Left renal pelvis (tissue), 4 donors: ENCODE measurements at regions not wholly inside any gene's neighbourhood (a gene's known extent, or its start where the extent isn't known, plus 50 kb on each side); places are given as distances from the start of the nearest gene placed in this dataset.
A peak's percentile ranks its signal among the peaks of the same experiment; 100 is the strongest.
"Not testable (repeated sequence)": the region's sequence is repeated elsewhere in the genome, so short reads cannot be mapped to it uniquely, and the experiment has no call there.

Source experiments
- DNase-seq, 4 donors: peaks; one replicate each; pipeline ENCODE4 v3.0.0-alpha.2; 2013; ENCODE audit warnings: low read depth in 4 of 4, low spot score in 3 of 4

DNA sequence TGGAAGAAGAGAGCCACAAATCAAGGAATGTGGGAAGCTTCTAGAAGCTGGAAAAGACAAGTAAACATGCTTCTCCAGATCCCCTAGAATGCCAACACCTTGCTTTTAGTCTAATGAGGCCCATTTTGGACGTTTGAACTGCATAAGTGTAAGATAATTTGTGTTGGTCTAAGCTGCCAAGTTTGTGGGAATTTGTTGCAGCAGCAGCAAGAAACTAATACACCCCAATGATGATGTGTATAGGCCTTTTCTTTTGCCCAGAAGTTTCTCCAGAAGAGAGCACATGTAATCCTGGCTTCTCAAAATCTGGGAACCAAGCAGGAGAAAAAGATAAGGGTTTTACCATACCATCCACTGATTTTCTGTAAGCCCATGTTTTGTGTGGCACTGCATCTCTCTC is 96.1 kb upstream of the DPT start:
- DNase-seq, result no peak

DNA sequence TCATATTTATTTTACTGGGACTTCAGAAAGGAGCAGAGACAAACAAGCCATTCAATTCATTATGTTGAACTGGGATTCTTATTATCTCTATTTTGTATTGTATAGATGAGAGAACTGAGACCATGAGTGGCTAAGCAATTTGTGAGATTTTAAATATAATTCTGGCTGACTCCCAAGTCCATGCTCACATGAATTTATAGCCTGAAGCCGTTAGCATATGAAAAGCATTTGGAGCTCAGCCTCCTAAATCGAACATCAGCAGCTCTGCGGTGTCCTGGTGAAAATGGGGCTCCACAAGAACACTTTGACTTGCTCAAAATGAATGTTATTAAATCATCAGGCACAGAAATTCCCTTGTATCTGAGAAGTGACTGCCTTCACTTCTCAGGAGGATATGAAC is 96.8 kb upstream of the DPT start:
- no peak for DNase-seq

DNA sequence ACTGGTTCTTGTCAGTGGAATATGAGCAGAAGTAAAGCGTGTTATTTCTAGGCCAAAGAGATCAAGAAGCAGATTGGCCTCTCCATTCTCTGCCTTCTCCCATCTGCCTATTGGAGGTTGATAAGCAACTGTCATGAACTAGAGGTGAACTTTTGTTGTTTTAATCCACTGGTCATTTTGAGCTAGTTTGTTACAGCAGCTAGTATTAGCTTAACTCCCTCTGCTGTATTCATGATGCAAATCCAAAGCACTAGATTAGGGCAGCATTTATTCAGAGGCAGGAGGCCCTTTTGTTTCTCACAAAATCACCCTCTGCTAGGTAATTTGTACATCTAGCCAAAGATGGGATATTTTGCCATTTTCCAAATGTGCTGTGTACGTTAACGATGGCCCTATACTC is 97.3 kb upstream of the DPT start:
- DNase-seq, result no peak

DNA sequence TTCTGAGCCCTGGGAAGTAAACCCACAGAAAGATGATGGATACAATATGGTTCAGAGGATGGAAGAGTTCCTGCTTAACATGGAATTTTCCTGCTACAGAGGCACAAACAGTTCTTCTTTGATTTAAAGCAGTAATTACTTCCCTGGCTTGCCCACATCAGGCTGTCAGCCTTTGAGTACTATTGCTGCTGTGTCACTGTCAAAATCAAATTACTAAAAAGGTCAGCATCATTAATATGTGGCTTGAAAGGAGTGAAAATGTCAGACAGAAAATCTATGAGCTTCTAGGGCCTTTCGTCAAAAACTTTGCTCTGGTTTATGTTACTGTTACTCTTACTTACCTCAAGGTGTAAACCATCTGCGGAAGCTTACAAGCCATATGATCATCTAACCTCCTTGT is 98.6 kb upstream of the DPT start:
- no peak for DNase-seq

DNA sequence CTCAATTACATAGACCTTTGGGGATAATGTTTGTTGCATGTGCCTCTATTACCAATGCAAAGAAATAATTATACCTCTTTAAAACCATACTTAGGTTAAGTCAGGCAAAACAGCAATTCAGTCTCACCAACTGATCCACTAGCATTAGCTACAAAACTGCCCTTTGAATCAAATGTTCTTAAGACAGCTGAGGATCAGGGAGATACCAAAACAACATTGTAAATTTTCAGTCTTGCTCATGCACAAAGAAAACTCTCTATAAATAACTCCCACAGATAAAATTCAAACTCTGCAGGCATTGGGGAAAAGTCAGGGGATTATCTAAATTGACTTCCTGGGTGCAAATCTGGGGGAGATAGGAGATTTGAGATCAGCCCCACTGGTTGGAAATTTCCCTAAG is 100.9 kb upstream of the DPT start:
- DNase-seq, result no peak

DNA sequence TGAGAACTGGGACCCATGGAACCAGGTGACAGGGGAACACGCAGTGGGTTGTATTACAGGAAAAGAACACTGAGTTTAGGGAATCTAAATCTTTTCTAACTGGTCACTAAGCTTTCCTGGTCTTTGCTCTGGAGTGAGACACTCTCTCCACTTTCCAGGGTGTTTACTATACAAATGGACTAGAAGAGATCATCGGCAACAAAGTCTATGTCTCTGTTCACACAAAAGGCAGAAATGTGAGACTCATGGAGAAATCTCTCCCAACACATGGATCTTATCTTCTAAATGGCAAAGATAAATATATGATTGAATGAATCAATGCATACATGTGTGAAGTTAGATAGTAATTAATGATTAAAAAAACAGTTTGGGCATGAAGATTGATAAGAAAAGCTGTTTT is 101.6 kb upstream of the DPT start:
- no peak for DNase-seq

DNA sequence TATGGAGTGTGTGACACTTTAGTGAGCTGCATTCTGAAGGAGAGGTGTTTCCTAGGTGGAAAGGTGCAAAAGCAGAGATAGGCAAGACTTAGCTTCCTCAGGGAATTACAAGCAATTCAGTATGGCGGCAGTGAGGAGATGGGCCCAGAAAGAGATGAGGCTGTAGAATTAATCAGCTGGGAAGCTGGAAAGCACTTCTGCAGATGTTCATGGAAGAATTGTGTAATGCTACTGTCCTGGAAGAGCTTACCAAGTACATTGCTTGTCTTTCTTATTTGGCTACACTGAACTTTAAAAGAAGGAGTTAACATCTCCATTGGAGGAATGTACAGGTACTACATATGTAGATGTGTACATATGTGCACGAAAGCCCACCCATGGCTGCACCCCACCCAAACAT is 103.7 kb upstream of the DPT start:
- no peak for DNase-seq

DNA sequence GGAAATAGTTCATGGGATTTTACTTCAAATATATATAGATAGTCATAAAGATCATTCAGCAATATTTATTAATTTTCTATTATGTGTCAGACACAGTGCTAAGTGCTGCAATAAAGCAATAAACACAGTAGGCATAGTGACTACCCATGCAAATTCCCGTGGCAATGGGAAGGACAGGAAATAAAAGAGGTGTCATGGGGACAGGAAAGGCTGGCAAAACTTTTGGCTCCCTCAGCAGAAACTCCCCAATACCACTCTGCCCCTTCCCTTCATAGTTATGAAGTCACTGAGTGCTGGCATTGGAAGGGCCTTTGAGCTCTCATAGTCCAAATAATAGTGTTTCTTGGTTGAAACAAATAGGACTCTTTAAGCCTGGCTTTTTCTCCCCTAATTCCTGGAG is 104.4 kb upstream of the DPT start:
- no peak for DNase-seq

DNA sequence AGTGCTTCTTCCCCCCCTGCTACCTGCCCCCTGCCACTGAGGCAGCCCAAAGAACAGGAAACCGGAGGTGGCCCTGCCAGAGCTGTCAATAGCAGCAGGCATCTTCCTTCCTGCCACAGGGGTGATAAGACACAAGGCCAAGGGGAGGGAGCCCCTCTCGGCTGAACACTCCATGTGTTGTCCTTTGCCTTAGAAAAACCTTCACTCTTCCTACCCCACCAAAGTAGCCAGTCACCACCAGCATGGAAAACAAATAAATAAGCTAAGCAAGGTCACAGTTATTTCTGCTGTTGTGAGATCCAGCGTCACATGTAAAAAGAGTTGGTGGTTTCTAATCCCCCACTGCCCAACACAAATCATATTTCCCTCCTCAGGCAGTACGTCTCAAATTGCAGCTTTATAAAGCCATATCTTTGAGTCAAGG is 104.8 kb upstream of the DPT start:
- no peak for DNase-seq

DNA sequence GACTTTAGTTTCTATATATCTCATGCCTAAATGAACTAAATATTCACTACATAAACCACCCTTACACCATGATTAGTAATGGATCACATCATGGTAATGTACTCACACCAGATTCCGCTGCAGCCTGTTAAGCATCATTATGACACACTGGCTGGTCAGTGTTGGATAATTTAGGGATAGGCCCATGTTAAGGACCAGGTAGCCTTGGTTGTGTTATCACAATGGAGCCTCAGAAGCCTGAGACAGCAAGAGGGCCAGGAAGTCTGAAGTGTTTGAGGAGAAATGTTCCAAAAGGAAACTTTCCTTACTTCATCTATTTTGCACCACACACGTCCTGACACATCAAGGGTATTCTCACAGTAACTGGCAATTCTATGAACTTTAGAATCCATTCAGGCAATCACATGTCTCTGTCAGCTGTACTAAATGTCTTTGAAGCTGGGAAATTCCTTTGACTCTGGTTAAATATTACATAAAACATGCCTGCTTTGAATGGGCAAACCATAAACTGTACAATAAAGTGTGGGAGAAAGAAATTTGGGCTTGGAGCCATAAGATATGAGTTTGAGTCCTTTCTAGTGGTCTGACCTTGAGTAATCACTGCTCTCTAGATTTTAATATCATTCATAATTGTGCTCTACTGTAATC is 105.3 kb upstream of the DPT start:
- DNase-seq, result peak in 2 of 4 donors; percentile 19 to 32

DNA sequence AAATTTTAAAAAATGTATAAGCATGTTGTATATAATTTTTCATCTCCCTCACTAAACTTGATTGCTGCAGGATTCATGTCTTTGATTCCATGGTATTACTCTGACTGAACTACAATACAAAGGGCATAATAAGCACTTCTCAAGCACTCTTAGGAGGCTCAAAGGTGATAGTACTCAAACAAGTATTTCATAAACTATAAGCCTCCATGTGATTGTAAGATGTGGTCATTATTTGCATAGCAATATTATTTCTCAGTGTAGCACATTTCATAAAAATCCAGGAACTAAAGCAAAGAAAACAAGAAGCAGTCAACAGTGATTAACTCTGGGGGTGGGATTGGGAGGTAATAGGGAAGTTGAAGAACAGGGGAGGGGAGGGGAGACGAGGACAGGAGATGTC is 106.2 kb upstream of the DPT start:
- DNase-seq, result no peak

DNA sequence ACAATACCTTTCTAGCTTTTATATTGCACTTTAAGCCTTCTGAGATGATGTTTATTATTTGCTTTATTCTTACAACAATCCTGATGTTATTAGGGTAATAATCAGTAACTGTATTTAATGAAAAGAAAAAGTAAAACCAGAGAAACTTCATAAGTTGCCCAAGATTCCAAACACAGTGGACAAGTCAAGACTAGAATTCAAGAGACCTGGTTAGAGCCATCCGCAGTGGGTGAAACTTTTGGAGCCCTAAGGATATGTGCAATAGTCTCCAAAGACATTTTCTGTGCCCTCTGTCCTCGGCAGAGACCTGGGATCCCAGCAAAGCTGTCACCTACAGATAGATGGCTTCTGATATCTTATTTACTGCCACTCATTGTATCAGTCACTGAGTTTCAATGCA is 106.8 kb upstream of the DPT start:
- DNase-seq, result no peak

DNA sequence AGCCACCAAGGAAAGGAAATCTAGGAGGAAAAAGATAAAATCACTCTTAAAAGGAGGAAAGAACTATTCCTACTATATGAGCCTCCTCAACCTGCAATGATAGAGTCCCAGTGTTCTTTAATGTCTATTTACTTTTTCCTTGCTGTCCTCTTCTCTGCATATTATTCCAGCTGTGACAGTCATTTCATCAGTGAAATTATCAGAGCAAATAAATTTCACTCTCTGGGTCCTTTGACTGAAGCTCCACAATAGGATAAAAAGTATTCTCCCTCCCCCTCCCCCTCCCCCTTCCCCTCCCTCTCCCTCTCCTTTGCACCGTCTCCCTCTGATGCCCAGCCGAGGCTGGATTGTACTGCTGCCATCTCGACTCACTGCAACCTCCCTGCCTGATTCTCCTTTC is 107.5 kb upstream of the DPT start:
- DNase-seq, result no peak

DNA sequence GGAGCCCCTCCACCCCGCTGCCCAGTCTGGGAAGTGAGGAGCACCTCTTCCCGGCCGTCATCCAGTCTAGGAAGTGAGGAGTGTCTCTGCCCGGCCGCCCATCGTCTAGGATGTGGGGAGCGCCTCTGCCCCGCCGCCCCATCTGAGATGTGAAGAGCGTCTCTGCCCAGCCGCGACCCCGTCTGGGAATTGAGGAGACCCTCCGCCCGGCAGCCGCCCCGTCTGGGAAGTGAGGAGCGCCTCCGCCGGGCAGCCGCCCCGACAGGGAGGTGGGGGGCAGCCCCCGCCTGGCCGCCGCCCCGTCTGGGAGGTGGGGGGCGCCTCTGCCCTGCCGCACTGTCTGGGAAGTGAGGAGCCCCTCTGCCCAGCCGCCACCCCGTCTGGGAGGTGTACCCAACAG is 108.2 kb upstream of the DPT start:
- not testable (repeated sequence) for DNase-seq

DNA sequence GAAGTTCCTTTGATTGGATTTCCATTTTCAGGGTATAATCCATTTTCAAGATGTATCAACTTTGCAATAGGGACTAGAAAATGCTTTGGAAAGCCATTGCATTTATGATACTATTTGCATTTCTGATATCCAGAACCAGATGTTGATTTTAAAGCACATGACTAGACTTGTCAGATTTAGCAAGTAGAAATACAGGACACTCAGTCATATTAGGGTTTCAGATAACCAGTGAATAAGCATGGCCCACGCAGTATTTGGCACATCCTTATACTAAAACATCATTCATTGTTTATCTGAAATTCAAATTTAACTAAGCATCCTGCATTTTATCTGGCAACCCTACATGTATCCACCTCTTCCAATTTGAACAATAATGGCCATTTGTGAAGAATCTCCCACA is 113.3 kb upstream of the DPT start:
- no peak for DNase-seq

DNA sequence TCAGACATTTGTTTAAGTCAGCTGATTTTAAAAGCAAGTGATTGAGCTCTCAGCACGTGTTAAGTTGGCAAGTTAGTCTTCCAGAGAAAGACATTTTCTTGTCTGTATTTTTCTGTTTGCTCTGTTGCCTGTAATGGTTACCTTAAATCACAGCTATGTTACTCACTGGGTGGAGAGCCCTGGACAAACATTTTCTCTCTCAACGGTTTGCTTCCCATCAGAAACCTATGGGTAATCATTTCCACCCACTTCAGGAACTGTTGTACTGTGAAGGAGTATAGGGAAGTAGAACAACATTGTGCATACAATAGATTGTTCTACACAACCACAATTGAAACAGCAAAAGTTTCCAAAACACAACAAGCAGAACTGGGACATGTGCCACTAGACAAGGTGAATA is 113.9 kb upstream of the DPT start:
- DNase-seq, result no peak

DNA sequence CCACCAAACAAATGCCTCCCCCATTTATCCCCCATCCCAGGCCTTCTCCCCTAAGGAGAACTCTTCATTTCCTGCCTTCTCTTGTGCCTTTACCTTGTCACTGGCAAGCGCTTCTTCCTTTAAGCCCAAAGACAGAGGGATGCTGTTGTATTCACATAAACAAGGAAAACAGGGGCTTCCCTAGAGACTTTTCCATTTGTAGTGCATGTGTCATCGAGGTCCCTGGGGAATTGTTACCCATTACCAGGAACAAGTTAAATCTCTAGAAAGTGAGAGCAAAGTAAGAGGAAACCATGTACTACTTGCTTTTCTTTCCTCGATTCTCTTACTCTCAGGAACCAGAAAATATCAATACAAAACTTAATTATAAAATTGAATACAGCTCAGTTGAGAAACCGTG is 114.4 kb upstream of the DPT start:
- DNase-seq, result no peak

DNA sequence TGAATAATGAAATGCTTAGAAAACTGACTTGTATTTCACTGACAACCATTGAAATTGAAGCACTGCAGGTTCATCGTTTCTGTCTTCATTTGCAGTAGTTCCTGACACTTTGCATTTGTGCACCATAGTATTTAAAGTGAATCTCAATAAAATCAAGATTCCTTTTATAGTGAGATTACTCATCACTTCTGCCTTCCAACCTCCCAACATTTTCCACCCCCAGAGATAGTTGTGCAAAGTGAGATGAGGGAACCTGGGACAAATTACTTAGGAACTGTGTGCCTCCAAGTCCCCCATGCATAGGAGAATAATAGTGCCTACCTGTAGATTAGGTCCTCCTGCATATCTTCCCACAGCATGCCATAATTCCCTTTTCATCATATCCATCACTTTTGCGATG is 114.9 kb upstream of the DPT start:
- no peak for DNase-seq

DNA sequence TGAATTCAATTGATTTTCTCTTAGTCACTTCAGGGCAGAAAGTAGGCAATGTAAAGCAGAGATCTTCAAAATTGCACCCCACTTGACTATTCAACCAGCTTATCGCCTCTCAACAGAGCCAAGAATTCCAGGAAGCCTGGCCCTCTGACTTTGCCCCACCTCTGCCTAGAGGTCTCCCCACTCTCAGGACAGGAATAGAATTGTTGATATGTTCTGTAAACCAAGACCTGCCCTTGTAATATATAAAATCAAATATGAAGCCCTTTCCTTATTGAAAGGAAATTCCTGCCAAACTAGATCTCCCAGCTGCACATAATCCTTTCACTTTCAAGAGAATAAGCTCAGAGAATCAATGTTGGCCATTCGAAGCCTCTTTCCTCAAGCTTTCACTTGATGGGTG is 116.1 kb upstream of the DPT start:
- DNase-seq, result no peak

DNA sequence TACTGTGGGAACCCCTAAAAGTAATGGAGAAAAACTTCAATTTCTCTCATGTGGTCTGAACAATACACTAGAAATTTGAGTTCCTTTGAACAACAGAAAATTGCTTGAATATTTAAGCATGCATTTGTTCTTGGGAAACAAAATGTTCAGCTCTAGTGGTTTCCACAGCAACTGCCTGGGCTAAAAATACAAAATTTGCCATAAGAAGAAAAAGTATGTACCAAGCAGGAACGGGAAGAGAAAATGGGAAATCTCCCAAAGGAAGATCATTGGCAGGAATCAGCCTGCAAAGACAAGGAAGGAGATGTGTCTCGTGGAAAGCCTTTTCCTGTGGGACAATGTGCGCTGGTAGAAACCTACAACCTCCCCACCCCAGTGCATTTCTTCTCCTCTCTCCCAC is 119.0 kb upstream of the DPT start:
- DNase-seq, result no peak

DNA sequence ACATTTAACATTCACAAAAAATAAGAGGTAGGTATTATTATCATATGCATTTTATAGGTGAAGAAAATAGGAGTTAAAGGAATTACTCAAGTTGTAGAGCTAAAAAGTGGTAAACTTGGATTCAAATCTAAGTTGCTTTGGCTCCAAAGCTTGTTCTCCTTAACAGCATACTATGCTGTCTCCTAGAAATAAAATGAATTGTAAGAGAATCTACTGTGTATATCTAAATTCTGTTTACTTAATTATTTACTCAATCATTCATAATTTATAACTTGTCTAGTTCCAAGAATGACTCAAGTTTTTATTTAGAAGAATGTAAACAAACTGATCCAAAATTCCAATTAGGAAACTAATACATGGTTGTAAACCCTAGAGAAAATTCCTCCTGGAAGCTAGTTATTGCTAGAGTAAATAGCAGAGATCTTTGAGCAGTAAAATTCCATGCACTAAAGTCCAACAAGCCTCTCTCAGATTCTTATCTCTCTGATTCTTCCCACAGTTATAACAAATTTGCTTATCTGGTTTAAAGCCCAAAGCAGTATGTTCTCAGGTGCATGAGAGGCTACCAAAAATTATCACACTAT is 132.5 kb upstream of the DPT start:
- DNase-seq, result no peak

DNA sequence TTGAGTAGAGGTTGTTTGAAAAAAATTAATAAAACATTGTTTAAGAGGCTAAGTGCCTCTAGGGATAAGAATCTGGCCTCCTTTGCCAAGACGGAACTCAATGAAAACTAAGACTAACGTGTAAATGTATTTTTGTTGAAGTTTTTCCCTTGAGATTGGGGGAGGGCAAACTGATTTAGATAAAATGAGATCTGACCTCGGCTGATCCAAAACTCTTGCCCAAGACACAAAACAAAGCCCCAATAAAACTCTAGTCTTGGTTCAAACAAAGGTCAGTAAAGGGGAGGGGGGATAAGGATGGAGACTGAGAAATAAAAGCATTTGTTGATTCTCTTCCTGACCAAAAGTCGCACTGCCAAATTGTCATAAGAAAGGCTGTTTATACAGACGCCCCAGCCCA is 134.8 kb upstream of the DPT start:
- DNase-seq, result peak in 1 of 4 donors; percentile 6

DNA sequence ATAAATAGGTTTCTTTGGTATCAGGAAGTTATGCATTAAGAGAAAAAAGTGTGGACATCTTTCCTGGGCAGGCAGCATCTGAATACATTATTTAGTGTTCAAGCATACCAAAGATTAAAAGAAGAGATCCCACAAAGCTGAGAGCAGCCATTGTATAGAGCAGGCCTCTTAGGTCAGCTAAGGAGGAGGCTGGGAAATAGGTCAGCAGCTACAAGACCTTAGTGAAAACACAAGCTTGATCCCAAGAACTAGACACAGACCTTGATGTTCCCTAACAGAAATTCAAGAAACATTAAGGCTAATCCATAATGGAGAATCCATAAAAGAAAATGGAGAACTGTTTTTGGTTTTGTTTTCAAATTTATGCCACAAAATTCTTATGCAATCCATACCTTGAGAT is 135.3 kb upstream of the DPT start:
- no peak for DNase-seq
